HepG2 (cell line): ENCODE measurements at regions not wholly inside any gene's neighbourhood (a gene's known extent, or its start where the extent isn't known, plus 50 kb on each side); places are given as distances from the start of the nearest gene placed in this dataset.

Experiments
- ETS1 ChIP-seq: sonication (generic); formaldehyde crosslinking; IDR thresholded peaks from 2 replicates; pipeline ENCODE4 v1.4.0; 2020; ENCODE audit warnings: missing genetic modification reagents
- MAF1 ChIP-seq: sonication (generic); formaldehyde crosslinking; IDR thresholded peaks from 2 replicates; pipeline ENCODE4 v1.5.0; 2020; ENCODE audit warnings: missing genetic modification reagents, borderline replicate concordance
- PBX3 ChIP-seq: sonication (generic); formaldehyde crosslinking; IDR thresholded peaks from 2 replicates; pipeline ENCODE4 v1.8.1; 2023; ENCODE audit warnings: missing genetic modification reagents, inconsistent platforms, borderline replicate concordance
- REST ChIP-seq, 2 experiments: IDR thresholded peaks; 2 replicates each; pipeline ENCODE4 v1.6.1; 2011 to 2012; ENCODE audit warnings: low read length in 2 of 2, borderline replicate concordance in 1 of 2, low read depth in 1 of 2, mild to moderate bottlenecking in 1 of 2, moderate library complexity in 1 of 2
- TCF7L2 ChIP-seq: IDR thresholded peaks from 2 replicates; pipeline ENCODE4 v1.6.1; 2011; ENCODE audit warnings: mild to moderate bottlenecking, low read depth, low read length, moderate library complexity
- THRA ChIP-seq: sonication (generic); formaldehyde crosslinking; IDR thresholded peaks from 2 replicates; pipeline ENCODE4 v1.4.0; 2020; ENCODE audit warnings: missing genetic modification reagents, borderline replicate concordance
- ZNF101 ChIP-seq: sonication (generic); formaldehyde crosslinking; IDR thresholded peaks from 2 replicates; pipeline ENCODE4 v1.4.0; 2020; ENCODE audit warnings: mild to moderate bottlenecking, low read depth, missing genetic modification reagents, borderline replicate concordance
- ZNF280B ChIP-seq: sonication (generic); formaldehyde crosslinking; IDR thresholded peaks from 2 replicates; pipeline ENCODE4 v1.5.0; 2020; ENCODE audit warnings: missing genetic modification reagents, mild to moderate bottlenecking, borderline replicate concordance

GRCh38 chr2:211077216-211077767 is 520.9 kb downstream of the CPS1 start:
- TF ChIP-seq PBX3 (CRISPR knock-in tag) (no peak), THRA (CRISPR knock-in tag) (no peak), MAF1 (no peak), REST (IDR thresholded peaks at IDR 0.05; ENCODE audit: borderline replicate concordance in 1 of 2, low read depth in 1 of 2, low read length in 2 of 2) (no peak), ZNF101 (CRISPR knock-in tag) (no peak), ETS1 (CRISPR knock-in tag) (no peak), TCF7L2 (no peak), ZNF280B (no peak)
